GM20000 (cell line): ENCODE measurements at regions not wholly inside any gene's neighbourhood (a gene's known extent, or its start where the extent isn't known, plus 50 kb on each side); places are given as distances from the start of the nearest gene placed in this dataset.

ENCODE experiments used
- DNase-seq: peaks from one replicate; pipeline ENCODE4 v3.0.0; 2012; ENCODE audit warnings: low spot score
- TF ChIP-seq, protein P1 (sequence below): IDR thresholded peaks from 2 replicates; pipeline ENCODE4 v1.5.1; 2012; ENCODE audit warnings: mild to moderate bottlenecking, control low read depth; ENCODE audit errors: extremely low read depth, missing control alignments

DNA sequence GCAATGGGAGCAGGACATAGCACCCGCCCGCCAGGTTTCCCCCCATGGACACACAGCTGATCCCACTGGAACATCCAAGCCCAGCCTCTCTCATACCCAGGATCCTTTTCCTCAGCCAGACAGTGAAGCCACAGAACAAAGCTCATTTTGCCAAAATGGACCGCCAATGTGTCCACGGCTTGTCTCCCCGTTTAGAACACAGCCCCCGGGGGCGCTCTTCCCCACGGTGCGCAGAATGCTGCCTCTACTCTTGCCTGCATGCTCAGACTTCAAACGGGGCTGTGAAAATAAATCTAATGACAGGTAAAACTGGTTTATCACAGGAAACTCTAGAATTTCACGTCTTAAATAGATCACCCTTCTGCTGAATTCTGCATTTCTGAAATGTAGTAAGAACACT, 548.5 kb upstream of the ID2 start:
- TF ChIP-seq, protein P1, sequence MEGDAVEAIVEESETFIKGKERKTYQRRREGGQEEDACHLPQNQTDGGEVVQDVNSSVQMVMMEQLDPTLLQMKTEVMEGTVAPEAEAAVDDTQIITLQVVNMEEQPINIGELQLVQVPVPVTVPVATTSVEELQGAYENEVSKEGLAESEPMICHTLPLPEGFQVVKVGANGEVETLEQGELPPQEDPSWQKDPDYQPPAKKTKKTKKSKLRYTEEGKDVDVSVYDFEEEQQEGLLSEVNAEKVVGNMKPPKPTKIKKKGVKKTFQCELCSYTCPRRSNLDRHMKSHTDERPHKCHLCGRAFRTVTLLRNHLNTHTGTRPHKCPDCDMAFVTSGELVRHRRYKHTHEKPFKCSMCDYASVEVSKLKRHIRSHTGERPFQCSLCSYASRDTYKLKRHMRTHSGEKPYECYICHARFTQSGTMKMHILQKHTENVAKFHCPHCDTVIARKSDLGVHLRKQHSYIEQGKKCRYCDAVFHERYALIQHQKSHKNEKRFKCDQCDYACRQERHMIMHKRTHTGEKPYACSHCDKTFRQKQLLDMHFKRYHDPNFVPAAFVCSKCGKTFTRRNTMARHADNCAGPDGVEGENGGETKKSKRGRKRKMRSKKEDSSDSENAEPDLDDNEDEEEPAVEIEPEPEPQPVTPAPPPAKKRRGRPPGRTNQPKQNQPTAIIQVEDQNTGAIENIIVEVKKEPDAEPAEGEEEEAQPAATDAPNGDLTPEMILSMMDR, result no peak

DNA sequence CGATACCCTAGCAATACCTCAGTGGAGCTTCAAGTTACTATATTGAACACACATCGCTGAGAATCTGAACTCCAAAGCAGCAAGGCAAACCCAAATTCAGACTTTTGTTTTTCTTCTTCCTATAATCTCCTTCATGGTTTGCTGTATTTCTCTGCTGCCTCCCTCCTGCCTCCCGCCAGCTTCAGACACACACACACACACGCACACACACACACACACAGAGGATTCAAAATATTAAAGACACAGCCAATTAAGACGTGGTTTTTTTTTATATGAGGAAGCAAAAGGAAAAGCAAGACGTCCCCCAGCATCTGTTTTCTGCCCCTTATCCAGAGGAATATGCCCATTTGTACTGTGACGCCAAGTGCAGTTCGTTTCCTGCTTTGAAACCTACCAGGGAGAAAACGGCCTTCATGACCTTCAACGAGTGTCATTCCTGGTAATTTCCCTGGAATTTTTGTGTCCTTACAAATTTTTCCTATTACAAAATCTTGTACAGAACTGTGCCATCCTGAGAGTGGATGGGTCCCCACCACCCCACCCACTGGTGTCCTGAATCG, 547.9 kb upstream of the ID2 start:
- TF ChIP-seq, protein P1, result no peak
- DNase-seq, result no peak

More for the DNA sequence above, 548.5 kb upstream of the ID2 start:
- no peak for DNase-seq

DNA sequence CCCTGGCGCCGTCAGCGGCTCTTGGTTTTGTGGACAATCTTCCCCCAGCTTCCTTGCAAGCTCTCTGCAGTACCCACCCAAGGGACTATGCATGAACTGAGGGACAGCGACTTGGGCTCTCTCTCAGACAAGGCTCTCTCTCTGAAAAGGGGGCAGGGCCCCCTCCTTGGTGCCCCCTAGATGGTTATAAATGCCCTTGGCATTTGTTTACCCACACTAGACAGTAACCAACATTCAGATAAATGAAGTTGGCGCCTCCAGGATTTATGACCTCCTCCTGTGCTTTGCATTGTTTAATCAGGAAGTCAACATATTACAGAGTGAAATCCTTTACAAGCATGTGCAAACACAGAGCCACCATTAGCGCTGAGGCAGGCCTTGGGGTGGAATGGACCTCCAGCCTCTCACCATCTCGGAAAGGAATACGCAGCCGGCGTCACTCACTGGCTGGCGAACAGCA, 547.4 kb upstream of the ID2 start:
- TF ChIP-seq, protein P1, result no peak
- DNase-seq, result no peak

DNA sequence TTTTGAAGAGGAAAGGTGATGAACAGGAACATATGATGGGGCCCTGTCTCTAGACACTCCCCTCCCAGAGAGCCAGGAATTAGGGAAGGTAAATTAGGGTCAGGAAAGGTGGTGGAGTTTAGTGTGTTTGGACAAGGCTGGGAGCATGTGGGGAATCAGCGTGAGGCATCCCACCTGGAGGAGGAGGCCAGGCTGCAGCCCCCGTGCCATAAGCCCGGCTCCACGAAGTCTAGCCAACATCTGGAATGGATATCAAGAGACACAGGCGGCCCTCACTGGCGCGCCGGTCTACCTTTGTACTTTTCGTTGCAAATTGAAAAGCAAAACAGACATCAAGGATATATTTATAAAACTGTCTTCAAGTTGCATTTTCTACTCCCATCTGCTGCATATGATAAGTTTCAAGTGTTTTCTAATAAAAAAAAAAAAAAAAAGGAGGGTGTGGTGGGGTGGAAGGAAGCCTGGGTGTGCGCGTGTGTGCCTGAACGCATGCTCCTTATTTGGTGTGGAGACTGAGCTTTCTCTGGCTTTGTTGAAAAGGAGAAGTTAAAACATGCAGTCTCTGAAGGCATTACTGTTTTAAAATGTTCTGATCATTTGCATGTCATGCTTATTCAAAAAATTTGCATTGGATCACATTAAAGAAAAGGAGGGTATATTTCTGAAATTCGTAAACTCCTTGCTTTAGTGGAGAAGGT, 546.7 kb upstream of the ID2 start:
- DNase-seq, result no peak
- TF ChIP-seq, protein P1, result no peak

DNA sequence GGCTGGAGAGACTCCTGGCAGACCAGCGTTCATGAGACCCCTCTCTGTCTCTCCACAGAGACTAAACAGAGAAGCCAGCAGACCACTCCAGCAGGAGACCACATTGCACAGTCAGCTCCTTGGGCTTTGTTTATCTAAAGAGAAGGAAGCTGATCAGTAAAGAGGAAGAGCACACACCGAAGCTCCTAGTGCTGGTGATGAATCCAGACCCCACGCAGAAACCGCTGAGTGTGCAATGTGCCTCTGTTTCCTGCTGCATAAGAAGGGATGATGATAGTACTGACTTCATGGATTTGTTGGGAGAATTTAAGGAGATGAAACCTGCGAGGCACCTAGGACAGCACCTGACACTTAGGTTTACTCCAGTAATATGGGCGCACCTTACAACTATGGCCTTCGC, 544.1 kb upstream of the ID2 start:
- TF ChIP-seq, protein P1, result no peak
- DNase-seq, result no peak

DNA sequence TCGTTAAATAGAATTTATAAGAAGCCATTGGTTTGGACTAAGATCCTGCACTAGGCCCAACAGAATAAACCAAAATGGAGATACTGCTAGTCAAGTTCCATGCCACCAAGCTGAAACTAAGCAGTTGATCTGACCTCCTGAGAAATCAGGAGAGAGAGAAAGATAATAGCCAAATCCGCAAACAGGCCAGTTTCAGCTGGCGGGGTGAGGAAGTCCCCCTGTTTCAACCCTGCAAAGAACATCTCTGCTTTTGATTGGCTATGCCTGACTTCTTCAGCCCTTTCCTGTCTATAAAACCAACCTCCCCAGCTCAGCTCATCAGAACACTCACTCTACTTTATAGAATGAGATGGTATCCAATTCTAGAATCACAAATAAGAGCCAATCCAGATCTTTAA, 543.3 kb upstream of the ID2 start:
- TF ChIP-seq, protein P1, result no peak
- DNase-seq, result no peak

DNA sequence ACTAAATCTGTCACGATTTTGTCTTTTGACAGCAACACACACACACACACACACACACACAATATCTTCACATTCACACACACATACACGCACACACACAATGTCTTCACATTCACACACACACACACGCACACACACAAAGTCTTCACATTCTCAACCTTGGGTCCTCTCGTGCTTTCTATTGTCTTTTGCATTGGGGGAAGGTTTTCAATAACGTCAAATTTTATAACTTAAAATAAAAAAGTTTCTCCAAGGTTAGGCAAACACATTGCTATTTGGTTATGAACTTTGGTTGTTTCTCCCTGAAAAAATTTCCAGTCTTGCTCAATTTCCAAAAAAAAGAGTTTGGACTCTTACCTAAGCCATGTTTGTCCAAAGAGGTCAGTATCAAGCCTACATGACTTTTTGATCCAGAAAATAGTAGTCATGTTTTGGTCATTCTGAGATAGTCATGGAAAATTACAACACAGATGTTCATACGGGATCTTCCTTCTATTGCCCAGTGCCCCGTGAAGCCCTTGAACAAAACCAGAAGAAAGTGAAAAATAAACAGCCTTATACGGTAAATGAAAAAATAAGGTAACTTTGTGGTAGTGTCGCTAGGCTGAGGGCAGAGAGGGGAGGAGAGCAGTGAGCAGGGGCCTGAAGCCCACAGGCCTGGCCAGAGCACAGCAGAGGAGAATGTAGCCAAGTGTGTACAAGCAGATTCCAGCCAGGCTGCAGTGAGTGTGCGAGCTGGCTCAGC, 542.8 kb upstream of the ID2 start:
- TF ChIP-seq, protein P1, result no peak
- DNase-seq, result no peak
